HCEC 1CT (cell line): ENCODE measurements at regions not wholly inside any gene's neighbourhood (a gene's known extent, or its start where the extent isn't known, plus 50 kb on each side); places are given as distances from the start of the nearest gene placed in this dataset.
"Not testable (repeated sequence)": the region's sequence is repeated elsewhere in the genome, so short reads cannot be mapped to it uniquely, and the experiment has no call there.

ENCODE experiments used
- DNase-seq: peaks from one replicate; pipeline ENCODE4 v3.0.0-alpha.2; 2017

GRCh38 chr16:72453856-72454255 is 281.9 kb upstream of the PMFBP1 start:
- DNase-seq, result not testable (repeated sequence)

- no peak for DNase-seq
Measured at GRCh38 chr16:72444696-72445095, 272.7 kb upstream of the PMFBP1 start.

DNA sequence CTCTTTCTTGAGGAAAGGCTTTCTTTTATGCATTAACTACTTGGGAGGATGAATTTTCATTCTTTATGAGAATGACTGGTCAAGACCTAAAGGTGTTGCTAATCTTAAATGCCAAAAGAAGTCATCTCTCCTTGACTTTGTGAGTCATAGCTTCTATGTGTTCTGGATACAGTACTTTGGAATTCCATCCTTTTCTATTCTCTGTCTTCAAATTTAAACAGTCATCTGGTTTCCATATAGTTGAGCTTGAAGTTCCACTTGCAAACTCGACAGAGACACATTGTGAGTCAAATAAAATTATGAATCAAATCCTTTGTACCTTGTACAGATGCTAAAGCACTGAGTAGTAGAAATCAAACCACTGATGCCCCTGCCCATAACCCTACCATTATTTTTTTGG is 271.9 kb upstream of the PMFBP1 start:
- DNase-seq, result peak; percentile 13

DNA sequence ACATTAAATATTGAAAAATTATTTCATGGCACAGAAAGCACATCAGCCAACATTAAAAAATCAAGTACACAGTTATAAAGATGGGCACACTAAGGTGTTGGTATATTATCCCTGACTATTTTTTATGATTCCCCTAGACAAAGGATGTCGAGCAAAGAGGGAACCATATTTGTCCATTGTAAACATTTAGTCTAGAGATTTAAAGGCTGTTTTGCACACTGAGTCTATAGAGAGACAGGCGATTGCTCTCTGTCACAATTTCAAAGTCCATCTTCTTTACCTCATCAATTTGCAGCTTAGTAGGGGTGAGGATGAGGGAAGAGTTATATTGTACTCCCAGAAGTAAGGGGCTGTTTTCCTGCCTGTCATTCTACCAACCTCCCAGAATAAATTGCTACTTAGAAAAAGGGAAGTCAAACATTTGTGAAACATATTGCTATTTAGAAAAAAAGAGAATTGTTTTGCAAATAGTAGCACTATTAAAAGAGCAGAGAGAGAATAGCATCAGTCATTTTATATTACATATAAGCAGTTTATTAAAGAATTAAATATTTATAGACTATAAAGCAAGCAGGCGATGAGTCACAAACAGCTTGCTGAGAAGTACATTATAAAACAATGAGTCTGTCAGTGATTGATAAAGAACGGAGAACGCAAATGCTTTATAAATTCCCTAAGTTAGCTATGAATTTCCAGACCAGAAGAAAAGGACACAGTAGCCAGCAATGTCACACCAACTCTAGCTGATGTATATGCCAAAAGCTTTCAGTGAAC is 270.6 kb upstream of the PMFBP1 start:
- peak; percentile 45 for DNase-seq

- DNase-seq, result no peak
Measured at GRCh38 chr16:72437891-72438290, 265.9 kb upstream of the PMFBP1 start.

GRCh38 chr16:72434159-72434558 is 262.2 kb upstream of the PMFBP1 start:
- DNase-seq, result peak; percentile 21

DNA sequence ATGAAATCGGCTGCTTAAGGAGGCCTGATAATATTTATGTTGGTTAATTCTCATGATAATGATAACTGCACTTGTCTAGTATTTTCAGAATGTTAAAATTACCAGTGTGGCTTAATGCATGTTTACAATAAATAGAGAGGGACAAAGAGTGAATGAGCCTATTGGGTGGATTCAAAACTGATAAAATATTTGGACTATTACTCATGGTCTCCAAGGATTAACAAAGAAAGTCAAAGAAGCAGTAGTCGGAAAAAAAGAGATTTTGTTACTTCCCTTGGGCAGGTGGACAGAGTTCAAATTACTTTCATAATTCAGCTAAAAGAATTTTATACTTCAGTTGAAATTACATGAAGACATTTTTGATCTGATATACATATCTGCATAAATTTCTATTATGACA is 258.2 kb upstream of the PMFBP1 start:
- no peak for DNase-seq

GRCh38 chr16:72429671-72430081 is 257.7 kb upstream of the PMFBP1 start:
- DNase-seq, result no peak

DNA sequence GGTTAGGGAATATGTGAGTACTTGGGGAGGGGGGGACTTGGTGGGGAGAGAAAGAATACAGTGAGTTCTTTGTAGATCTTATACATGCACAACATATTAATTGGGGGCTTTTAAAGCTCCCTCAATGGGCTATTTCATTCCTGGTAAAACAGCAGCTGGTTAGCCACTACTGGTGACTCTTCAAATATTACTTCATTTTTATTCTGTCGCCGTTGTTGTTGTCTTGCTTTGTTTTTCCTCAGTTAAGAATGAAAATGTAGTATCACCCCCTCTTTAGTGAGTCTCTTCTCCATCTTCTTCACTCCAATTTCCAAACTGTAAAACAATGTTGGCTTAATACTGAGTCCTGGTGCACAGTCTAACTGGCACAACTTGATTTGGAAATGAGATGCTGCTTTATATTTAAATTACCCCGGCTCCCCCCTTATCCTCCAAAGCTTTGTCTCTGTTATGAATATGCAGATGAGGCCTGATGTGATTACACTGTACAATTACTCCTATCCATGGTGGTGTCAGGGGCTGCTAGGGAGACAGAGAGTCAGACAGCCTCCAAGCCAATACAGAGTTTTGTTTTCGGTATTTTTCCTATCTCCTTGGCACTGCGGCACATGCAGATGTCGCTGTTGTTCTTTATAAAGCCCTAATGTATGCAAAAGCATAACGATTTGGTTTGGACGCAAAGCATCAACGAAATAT is 256.9 kb upstream of the PMFBP1 start:
- DNase-seq, result no peak

DNA sequence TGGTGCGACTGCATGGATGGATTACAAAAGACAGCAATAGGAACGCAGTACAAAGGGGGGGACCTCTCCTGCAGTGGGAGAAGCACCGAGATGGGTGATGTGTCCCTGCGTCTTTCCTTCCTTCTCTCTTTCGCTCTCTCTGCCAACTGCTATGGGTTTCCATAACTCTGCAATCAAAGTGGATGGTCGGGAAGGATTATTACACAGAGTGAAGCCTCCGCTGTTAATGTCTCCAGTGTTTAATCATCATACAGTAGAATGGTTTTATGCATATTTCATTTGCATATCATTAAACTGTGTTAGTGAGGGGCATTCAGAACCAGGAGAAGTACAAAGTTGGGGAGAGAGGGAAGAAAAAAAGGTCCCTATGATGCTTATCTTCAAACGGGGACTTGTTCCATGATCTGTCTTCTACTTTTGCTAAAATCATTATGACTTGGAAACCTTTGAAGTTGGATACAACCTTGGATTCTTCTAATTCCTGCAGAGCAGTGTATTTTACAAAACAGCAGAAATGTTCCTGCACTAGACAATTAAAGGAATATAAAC is 255.9 kb upstream of the PMFBP1 start:
- no peak for DNase-seq

DNA sequence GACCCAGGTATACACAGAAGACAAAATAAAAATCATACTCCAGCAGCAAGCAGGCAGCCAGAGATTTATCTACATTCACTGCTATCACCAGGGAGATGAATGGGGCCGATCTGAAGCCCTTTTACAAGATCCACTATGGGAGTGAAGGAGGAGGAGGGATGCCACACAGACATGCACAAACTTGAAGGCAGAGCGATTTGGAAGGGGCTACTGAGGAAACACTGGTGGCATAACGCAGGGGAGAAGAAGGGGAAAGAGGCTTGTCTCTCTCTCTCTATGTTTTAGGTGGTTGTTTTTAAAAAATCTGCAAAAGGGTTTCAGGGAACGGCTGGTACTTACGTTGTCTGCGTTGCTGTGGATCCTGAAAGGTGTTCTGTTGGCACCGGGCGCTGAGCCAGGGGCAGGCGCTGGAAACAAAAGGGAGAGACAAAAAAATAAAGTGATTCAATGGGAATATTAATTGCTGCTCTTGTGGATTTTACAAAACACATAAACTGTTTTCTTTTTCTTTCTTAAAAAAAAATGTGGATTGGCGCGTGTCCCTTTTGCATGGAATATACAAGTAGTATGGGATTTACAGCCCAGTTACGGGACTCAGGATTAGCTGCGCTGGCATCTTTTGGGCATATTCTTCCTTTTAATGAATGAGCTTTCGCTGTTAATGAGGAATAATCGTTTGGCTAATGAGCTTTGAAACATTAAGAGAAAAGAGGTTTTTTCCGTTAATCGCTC is 255.3 kb upstream of the PMFBP1 start:
- DNase-seq, result no peak

DNA sequence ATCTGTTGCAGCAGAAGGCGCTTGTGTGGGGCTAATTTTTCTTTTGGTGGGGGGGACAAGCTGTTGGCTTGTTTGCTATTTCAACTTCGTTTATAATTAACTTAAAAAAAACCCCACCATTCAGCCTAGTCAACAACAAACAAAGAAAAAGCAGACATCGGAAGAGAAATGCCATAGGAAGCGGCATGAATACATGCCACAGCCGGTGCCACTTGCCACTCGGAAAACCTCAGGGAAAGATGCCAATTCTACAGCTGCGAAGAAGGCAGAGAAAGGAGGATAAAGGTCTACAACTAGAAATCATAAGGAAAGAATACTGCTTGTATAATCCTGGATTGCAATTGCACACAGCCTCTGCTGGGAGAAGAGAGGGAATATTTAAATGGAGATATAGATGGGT is 254.4 kb upstream of the PMFBP1 start:
- no peak for DNase-seq

GRCh38 chr16:72425571-72426341 is 253.8 kb upstream of the PMFBP1 start:
- no peak for DNase-seq

- no peak for DNase-seq
Measured at GRCh38 chr16:72424757-72425156, 252.8 kb upstream of the PMFBP1 start.

DNA sequence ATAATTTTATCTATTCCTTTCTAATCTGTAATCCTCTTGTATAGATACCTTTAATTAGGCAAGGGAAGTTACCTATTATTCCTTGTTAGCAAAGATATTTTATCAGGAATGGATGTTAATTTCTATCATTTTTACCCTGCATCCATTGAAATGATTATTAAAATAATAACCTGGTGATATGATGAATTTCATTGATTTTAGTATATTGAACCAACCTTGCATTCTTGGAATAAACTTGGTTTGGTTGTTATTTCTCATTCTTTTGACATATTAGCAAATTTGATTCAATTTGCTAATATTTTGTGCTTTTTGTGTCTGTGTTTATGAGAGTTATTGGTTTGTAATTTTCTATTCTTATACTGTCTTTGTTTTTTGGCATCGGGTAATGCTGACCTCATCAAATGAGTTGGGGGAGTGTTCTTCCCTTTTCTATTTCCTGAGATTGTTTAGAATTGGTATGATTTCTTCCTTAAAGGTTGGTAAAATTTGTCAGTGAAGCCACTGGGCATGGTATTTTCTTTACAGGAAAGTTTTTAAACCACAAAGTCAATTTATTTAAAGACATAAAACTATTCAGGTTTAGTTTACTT is 250.4 kb upstream of the PMFBP1 start:
- DNase-seq, result no peak

GRCh38 chr16:72419638-72420037 is 247.7 kb upstream of the PMFBP1 start:
- no peak for DNase-seq

- no peak for DNase-seq
Measured at GRCh38 chr16:72415379-72415778, 243.4 kb upstream of the PMFBP1 start.

DNA sequence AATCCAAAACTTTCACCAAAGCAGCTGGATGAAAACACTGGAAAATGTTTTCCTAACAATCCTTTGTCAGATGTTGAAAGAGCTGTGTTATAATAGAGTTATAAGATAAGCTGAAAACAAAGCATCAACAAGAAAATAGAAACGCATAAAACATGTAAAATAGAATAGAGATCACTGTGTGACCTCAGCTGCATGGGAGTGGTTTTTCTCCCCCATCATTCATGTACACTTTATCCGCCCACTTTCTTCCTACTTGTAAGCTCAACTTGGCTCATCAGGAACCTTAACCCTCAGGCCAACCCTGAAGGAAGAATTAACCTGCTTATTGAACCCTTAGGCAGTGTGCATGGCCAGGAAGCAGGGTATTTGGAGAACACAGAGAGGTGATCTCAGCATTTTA is 238.5 kb upstream of the PMFBP1 start:
- DNase-seq, result no peak

GRCh38 chr16:72409423-72409822 is 237.5 kb upstream of the PMFBP1 start:
- no peak for DNase-seq

DNA sequence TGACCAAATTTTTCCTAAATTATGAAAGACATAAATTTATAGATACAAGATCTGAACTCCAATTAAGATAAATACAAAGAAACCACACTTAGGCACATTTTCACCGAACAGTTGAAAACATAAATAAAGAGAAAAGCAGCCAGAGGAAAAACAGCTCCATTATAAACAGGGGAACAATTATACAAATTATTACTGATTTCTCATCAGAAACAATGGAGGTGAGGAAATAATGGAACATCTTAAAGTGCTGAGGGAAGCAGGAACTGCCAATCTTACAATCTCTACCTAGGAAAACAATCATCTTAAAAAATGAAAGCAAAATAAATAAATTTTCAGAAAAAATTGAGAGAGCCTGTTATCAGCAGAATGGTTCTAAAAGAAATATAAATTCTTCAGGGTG is 234.4 kb upstream of the PMFBP1 start:
- DNase-seq, result no peak

GRCh38 chr16:72404299-72404698 is 232.3 kb upstream of the PMFBP1 start:
- DNase-seq, result no peak

DNA sequence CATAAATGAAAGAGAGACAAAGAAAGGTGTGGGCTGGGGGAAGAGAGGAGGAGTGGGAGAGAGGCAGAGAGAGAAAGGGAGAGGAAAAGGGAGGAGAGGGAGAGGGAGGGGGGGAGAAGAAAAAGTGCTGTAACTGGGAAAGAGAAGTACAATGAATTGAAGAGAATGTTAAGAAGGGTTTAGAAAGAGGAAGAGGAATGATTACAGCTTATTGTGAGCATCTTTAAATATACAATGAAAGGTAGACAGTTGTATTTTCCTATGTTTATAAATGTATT is 229.1 kb upstream of the PMFBP1 start:
- DNase-seq, result no peak
